OCI-M1 (cell line): ENCODE measurements at regions not wholly inside any gene's neighbourhood (a gene's known extent, or its start where the extent isn't known, plus 50 kb on each side); places are given as distances from the start of the nearest gene placed in this dataset.

ENCODE experiments used
- DNase-seq: peaks from one replicate; lab custom pipeline; 2025; lab: John Stamatoyannopoulos, UW

GRCh38 chr2:52857722-52858121, 909.9 kb upstream of the CHAC2 start:
- no peak for DNase-seq

- no peak for DNase-seq
These were observed 915.6 kb upstream of the CHAC2 start for GRCh38 chr2:52852006-52852405.

GRCh38 chr2:52844701-52845423, 922.7 kb upstream of the CHAC2 start:
- no peak for DNase-seq

GRCh38 chr2:52835909-52836308, 931.7 kb upstream of the CHAC2 start:
- no peak for DNase-seq

GRCh38 chr2:52831216-52831615, 936.4 kb upstream of the CHAC2 start:
- DNase-seq = no peak

- no peak for DNase-seq
These were observed 939.5 kb upstream of the CHAC2 start for GRCh38 chr2:52828112-52828511.

- DNase-seq = peak; percentile 27
These were observed 946.0 kb upstream of the CHAC2 start for GRCh38 chr2:52821631-52822030.

- no peak for DNase-seq
These were observed 948.6 kb upstream of the CHAC2 start for GRCh38 chr2:52818958-52819357.

GRCh38 chr2:52810460-52810859, 957.1 kb upstream of the CHAC2 start:
- peak; percentile 66 for DNase-seq

GRCh38 chr2:52805901-52806410, 961.6 kb upstream of the CHAC2 start:
- no peak for DNase-seq

- DNase-seq = no peak
These were observed 973.0 kb upstream of the CHAC2 start for GRCh38 chr2:52794581-52794980.

GRCh38 chr2:52779446-52779845, 988.2 kb upstream of the CHAC2 start:
- DNase-seq = no peak

GRCh38 chr2:52776571-52776970, 991.0 kb upstream of the CHAC2 start:
- no peak for DNase-seq

- no peak for DNase-seq
These were observed 991.9 kb upstream of the CHAC2 start for GRCh38 chr2:52775674-52776073.

GRCh38 chr2:52765735-52766134, 1001.9 kb upstream of the CHAC2 start:
- DNase-seq = no peak

- no peak for DNase-seq
These were observed 1017.8 kb upstream of the CHAC2 start for GRCh38 chr2:52749764-52750163.

GRCh38 chr2:52745144-52745543, 1022.5 kb upstream of the CHAC2 start:
- DNase-seq = no peak

- no peak for DNase-seq
These were observed 1034.7 kb upstream of the CHAC2 start for GRCh38 chr2:52732849-52733395.

- DNase-seq = no peak
These were observed 1043.0 kb upstream of the CHAC2 start for GRCh38 chr2:52724585-52724984.

- peak; percentile 5 for DNase-seq
These were observed 1049.8 kb upstream of the CHAC2 start for GRCh38 chr2:52717836-52718235.

- DNase-seq = no peak
These were observed 1056.6 kb upstream of the CHAC2 start for GRCh38 chr2:52710810-52711618.

- DNase-seq = no peak
These were observed 1063.4 kb upstream of the CHAC2 start for GRCh38 chr2:52704251-52704650.

- DNase-seq = no peak
These were observed 1064.6 kb upstream of the CHAC2 start for GRCh38 chr2:52703004-52703403.
